ENCODE measurements at regions not wholly inside any gene's neighbourhood (a gene's known extent, or its start where the extent isn't known, plus 50 kb on each side); places are given as distances from the start of the nearest gene placed in this dataset.
"Not testable (repeated sequence)": the region's sequence is repeated elsewhere in the genome, so short reads cannot be mapped to it uniquely, and the experiment has no call there.

- H3K27ac Mint-ChIP-seq = no peak overlapping the region
- H3K36me3 Mint-ChIP-seq (ENCODE audit: low read depth) = no peaks in the 10 kb centered on the region
- H3K4me3 Mint-ChIP-seq = no peak overlapping the region
- peaks cover 3% of the 10 kb centered on the region for H3K27me3 Mint-ChIP-seq (ENCODE audit: low read depth)
- no peak for DNase-seq (ENCODE audit: low spot score)
- peaks cover 4% of the 10 kb centered on the region for H3K4me1 Mint-ChIP-seq (ENCODE audit: low read depth)
- H3K9me3 Mint-ChIP-seq = no peaks in the 10 kb centered on the region
These were observed 78.3 kb upstream of the SLC16A7 start for GRCh38 chr12:59517522-59517921.

- no peak overlapping the region for H3K4me3 Mint-ChIP-seq
- DNase-seq (ENCODE audit: low spot score) = no peak
- no peaks in the 10 kb centered on the region for H3K9me3 Mint-ChIP-seq
- no peak overlapping the region for H3K27ac Mint-ChIP-seq
- H3K27me3 Mint-ChIP-seq (ENCODE audit: low read depth) = no peaks in the 10 kb centered on the region
- no peaks in the 10 kb centered on the region for H3K36me3 Mint-ChIP-seq (ENCODE audit: low read depth)
- H3K4me1 Mint-ChIP-seq (ENCODE audit: low read depth) = peaks cover 9% of the 10 kb centered on the region
These were observed 94.9 kb upstream of the SLC16A7 start for GRCh38 chr12:59500915-59501314.

DNA sequence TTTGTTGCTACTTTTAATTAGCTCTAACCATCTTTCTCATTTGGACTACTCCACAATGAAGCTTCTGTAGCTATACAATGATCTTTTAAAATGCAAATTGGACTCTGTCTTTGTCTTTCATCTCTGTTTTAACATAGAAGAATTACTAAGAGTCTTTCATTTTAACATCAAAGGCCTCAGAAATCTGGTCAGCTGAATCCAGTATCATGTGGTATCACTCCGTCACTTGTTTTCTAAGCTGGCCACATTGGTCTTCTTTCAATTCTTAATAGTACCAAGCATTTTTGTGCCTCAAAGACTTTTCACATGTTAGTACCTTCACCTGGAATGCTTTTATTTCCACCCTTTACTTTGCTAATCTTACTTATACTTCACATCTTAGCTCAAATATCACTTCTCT lies 95.5 kb upstream of the SLC16A7 start:
- Mint-ChIP-seq H3K9me3 (no peaks in the 10 kb centered on the region), H3K27ac (no peak overlapping the region), H3K4me3 (no peak overlapping the region), H3K36me3 (ENCODE audit: low read depth) (no peaks in the 10 kb centered on the region), H3K27me3 (ENCODE audit: low read depth) (no peaks in the 10 kb centered on the region), H3K4me1 (ENCODE audit: low read depth) (peaks cover 9% of the 10 kb centered on the region)
- no peak for DNase-seq (ENCODE audit: low spot score)

GRCh38 chr12:59499774-59500173 lies 96.1 kb upstream of the SLC16A7 start:
- H3K4me1 Mint-ChIP-seq (ENCODE audit: low read depth) = peaks cover 9% of the 10 kb centered on the region
- H3K27ac Mint-ChIP-seq = no peak overlapping the region
- DNase-seq (ENCODE audit: low spot score) = no peak
- H3K9me3 Mint-ChIP-seq = no peaks in the 10 kb centered on the region
- no peaks in the 10 kb centered on the region for H3K27me3 Mint-ChIP-seq (ENCODE audit: low read depth)
- no peaks in the 10 kb centered on the region for H3K36me3 Mint-ChIP-seq (ENCODE audit: low read depth)
- H3K4me3 Mint-ChIP-seq = no peak overlapping the region

- no peaks in the 10 kb centered on the region for H3K36me3 Mint-ChIP-seq (ENCODE audit: low read depth)
- peaks cover 3% of the 10 kb centered on the region for H3K27me3 Mint-ChIP-seq (ENCODE audit: low read depth)
- no peak for DNase-seq (ENCODE audit: low spot score)
- H3K4me1 Mint-ChIP-seq (ENCODE audit: low read depth) = peaks cover 1% of the 10 kb centered on the region
- no peak overlapping the region for H3K27ac Mint-ChIP-seq
- H3K9me3 Mint-ChIP-seq = no peaks in the 10 kb centered on the region
- H3K4me3 Mint-ChIP-seq = no peak overlapping the region
These were observed 101.2 kb upstream of the SLC16A7 start for GRCh38 chr12:59494617-59495016.

- H3K4me1 Mint-ChIP-seq (ENCODE audit: low read depth) = no peaks in the 10 kb centered on the region
- H3K4me3 Mint-ChIP-seq = no peak overlapping the region
- no peaks in the 10 kb centered on the region for H3K36me3 Mint-ChIP-seq (ENCODE audit: low read depth)
- no peaks in the 10 kb centered on the region for H3K9me3 Mint-ChIP-seq
- peaks cover 3% of the 10 kb centered on the region for H3K27me3 Mint-ChIP-seq (ENCODE audit: low read depth)
- no peak for DNase-seq (ENCODE audit: low spot score)
- H3K27ac Mint-ChIP-seq = no peak overlapping the region
These were observed 104.0 kb upstream of the SLC16A7 start for GRCh38 chr12:59491877-59492276.

GRCh38 chr12:59486827-59487226 lies 109.0 kb upstream of the SLC16A7 start:
- Mint-ChIP-seq H3K27me3 (ENCODE audit: low read depth) (no peaks in the 10 kb centered on the region), H3K9me3 (peaks cover 3% of the 10 kb centered on the region)

DNA sequence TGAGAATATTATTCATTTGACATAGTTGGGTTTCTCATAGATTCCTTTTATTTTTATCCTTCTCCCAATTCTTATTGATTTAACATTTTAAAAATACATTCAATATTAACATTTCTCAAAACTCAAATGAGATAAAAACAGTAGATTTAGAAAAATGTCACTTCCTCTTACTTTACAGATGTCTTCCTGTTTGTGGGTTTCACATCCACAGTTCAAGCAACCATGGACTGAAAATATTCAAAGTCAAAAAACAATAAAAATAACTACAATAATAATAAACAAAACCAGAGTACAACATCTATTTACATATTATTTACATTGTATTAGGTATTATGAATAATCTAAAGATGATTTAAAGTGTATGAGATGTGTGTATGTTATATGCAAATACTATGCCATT lies 111.3 kb upstream of the SLC16A7 start:
- Mint-ChIP-seq H3K4me3 (no peak overlapping the region), H3K9me3 (peaks cover 3% of the 10 kb centered on the region), H3K27ac (no peak overlapping the region), H3K27me3 (ENCODE audit: low read depth) (no peaks in the 10 kb centered on the region), H3K4me1 (ENCODE audit: low read depth) (no peaks in the 10 kb centered on the region), H3K36me3 (ENCODE audit: low read depth) (no peaks in the 10 kb centered on the region)
- no peak for DNase-seq (ENCODE audit: low spot score)

More at GRCh38 chr12:59486827-59487226, 109.0 kb upstream of the SLC16A7 start:
- no peak for DNase-seq (ENCODE audit: low spot score)
- H3K4me3 Mint-ChIP-seq = no peak overlapping the region
- H3K27ac Mint-ChIP-seq = no peak overlapping the region
- no peaks in the 10 kb centered on the region for H3K4me1 Mint-ChIP-seq (ENCODE audit: low read depth)
- no peaks in the 10 kb centered on the region for H3K36me3 Mint-ChIP-seq (ENCODE audit: low read depth)

- H3K27ac Mint-ChIP-seq; H3K9me3 Mint-ChIP-seq; H3K4me1 Mint-ChIP-seq (ENCODE audit: low read depth); DNase-seq (ENCODE audit: low spot score); H3K27me3 Mint-ChIP-seq (ENCODE audit: low read depth); H3K4me3 Mint-ChIP-seq; H3K36me3 Mint-ChIP-seq (ENCODE audit: low read depth): not testable (repeated sequence)
These were observed 121.6 kb upstream of the SLC16A7 start for GRCh38 chr12:59474236-59474635.

DNA sequence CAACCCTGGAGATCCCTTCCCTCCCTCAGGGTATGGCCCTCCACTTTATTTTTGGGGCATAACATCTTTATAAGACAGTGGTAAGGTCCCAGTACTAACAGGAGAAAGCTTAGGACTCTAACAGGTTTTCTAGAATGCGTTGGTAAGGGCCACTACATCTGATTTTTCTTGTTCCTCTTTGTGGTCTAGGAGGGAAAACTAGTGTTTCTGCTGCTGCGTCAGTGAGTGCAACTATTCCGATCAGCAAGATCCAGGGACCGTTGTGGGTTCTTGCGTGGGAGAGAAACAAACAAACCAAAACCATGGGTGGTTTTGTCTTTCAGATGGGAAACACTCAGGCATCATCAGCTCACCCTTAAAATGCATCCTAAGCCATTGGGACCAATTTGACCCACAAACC lies 123.6 kb upstream of the SLC16A7 start:
- Mint-ChIP-seq H3K36me3 (ENCODE audit: low read depth) (no peaks in the 10 kb centered on the region), H3K9me3 (no peaks in the 10 kb centered on the region), H3K27ac (no peak overlapping the region), H3K4me1 (ENCODE audit: low read depth) (peaks cover 4% of the 10 kb centered on the region), H3K4me3 (no peak overlapping the region), H3K27me3 (ENCODE audit: low read depth) (no peaks in the 10 kb centered on the region)
- DNase-seq (ENCODE audit: low spot score) = peak; percentile 4

- H3K27me3 Mint-ChIP-seq (ENCODE audit: low read depth) = no peaks in the 10 kb centered on the region
- H3K9me3 Mint-ChIP-seq = no peaks in the 10 kb centered on the region
- H3K4me3 Mint-ChIP-seq = no peak overlapping the region
- no peaks in the 10 kb centered on the region for H3K36me3 Mint-ChIP-seq (ENCODE audit: low read depth)
- H3K27ac Mint-ChIP-seq = no peak overlapping the region
- no peaks in the 10 kb centered on the region for H3K4me1 Mint-ChIP-seq (ENCODE audit: low read depth)
- DNase-seq (ENCODE audit: low spot score) = no peak
These were observed 135.7 kb upstream of the SLC16A7 start for GRCh38 chr12:59459966-59460660.

- Mint-ChIP-seq H3K27me3 (ENCODE audit: low read depth) (no peaks in the 10 kb centered on the region), H3K27ac (no peak overlapping the region), H3K36me3 (ENCODE audit: low read depth) (no peaks in the 10 kb centered on the region), H3K9me3 (no peaks in the 10 kb centered on the region), H3K4me1 (ENCODE audit: low read depth) (no peaks in the 10 kb centered on the region), H3K4me3 (no peak overlapping the region)
- DNase-seq (ENCODE audit: low spot score) = no peak
These were observed 142.4 kb upstream of the SLC16A7 start for GRCh38 chr12:59453475-59453874.

DNA sequence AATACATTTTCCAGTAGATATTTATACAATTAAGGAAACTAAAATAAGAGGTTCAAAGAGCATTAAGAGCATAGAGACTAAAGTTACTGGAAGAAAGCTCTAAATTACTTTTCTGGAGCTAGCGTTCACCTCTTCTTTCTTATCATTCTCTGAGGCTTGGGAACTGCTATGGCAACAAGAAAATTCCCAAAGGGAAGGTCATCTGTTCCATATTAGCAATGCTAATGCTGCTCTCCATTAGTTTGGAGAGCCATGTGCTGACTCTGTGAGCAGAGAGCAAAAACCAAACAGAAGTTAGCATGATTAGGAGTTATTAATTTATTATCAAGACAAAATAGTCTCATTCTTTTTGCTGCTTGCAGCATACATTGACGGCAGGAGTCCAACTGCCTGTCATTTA lies 143.1 kb upstream of the SLC16A7 start:
- H3K9me3 Mint-ChIP-seq = no peaks in the 10 kb centered on the region
- H3K27ac Mint-ChIP-seq = no peak overlapping the region
- no peak overlapping the region for H3K4me3 Mint-ChIP-seq
- DNase-seq (ENCODE audit: low spot score) = no peak
- no peaks in the 10 kb centered on the region for H3K4me1 Mint-ChIP-seq (ENCODE audit: low read depth)
- H3K36me3 Mint-ChIP-seq (ENCODE audit: low read depth) = no peaks in the 10 kb centered on the region
- H3K27me3 Mint-ChIP-seq (ENCODE audit: low read depth) = no peaks in the 10 kb centered on the region

DNA sequence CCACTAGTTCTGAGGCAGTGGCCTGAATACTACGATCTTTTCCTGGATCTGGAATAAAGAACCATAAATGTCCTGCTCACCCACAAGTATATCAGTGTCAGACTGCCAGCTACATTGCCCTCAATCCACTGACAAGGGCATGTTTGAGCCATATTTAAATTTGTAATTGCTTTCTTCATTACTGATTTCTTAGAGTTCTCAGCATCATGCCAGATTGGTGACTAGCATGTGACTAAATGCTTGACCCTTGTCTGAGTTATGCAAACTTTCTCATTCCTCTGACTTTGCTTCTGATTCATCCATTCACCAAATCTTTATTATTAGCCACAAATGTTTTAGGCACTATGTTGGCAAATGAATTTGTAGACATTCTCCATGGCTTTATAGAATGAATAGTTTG lies 143.6 kb upstream of the SLC16A7 start:
- no peaks in the 10 kb centered on the region for H3K27me3 Mint-ChIP-seq (ENCODE audit: low read depth)
- no peak overlapping the region for H3K4me3 Mint-ChIP-seq
- no peaks in the 10 kb centered on the region for H3K9me3 Mint-ChIP-seq
- no peaks in the 10 kb centered on the region for H3K36me3 Mint-ChIP-seq (ENCODE audit: low read depth)
- DNase-seq (ENCODE audit: low spot score) = no peak
- no peak overlapping the region for H3K27ac Mint-ChIP-seq
- H3K4me1 Mint-ChIP-seq (ENCODE audit: low read depth) = no peaks in the 10 kb centered on the region

- no peaks in the 10 kb centered on the region for H3K9me3 Mint-ChIP-seq
- no peaks in the 10 kb centered on the region for H3K27me3 Mint-ChIP-seq (ENCODE audit: low read depth)
- no peak for DNase-seq (ENCODE audit: low spot score)
- no peaks in the 10 kb centered on the region for H3K36me3 Mint-ChIP-seq (ENCODE audit: low read depth)
- H3K4me3 Mint-ChIP-seq = no peak overlapping the region
- H3K4me1 Mint-ChIP-seq (ENCODE audit: low read depth) = no peaks in the 10 kb centered on the region
- H3K27ac Mint-ChIP-seq = no peak overlapping the region
These were observed 149.7 kb upstream of the SLC16A7 start for GRCh38 chr12:59446116-59446515.

All from T-helper 2 cell treated with Interferon-gamma antibody and Interleukin-4, amounts not matched to agents 5 μg/mL and 100 μg/mL, for 36 hours (primary cell).